Thymus (tissue), 11 donors: ENCODE measurements at regions not wholly inside any gene's neighbourhood (a gene's known extent, or its start where the extent isn't known, plus 50 kb on each side); places are given as distances from the start of the nearest gene placed in this dataset.

Experiments used
- DNase-seq, 9 donors: peaks; one replicate each; pipeline ENCODE4 v3.0.0-alpha.2; 2013; ENCODE audit warnings: low spot score in 9 of 9, low read depth in 6 of 9, missing footprints in 1 of 9
- H3K27ac ChIP-seq, 2 donors: one replicate each; pipeline ENCODE4 v1.5.1; 2013; ENCODE audit warnings: control low read depth in 1 of 2, low read depth in 1 of 2, low read length in 1 of 2, mild to moderate bottlenecking in 1 of 2, moderate library complexity in 1 of 2
- H3K27me3 ChIP-seq, 2 donors: one replicate each; pipeline ENCODE4 v1.5.1; 2013; ENCODE audit warnings: low read length in 1 of 2; ENCODE audit not compliant: control insufficient read depth in 2 of 2, insufficient read depth in 1 of 2
- H3K36me3 ChIP-seq, 2 donors: one replicate each; pipeline ENCODE4 v1.5.1; 2013; ENCODE audit warnings: low read length in 1 of 2, mild to moderate bottlenecking in 1 of 2, moderate library complexity in 1 of 2; ENCODE audit not compliant: control insufficient read depth in 2 of 2, insufficient read depth in 2 of 2
- H3K4me1 ChIP-seq, 2 donors: one replicate each; pipeline ENCODE4 v1.5.1; 2013; ENCODE audit warnings: low read length in 2 of 2; ENCODE audit not compliant: control insufficient read depth in 2 of 2, insufficient read depth in 2 of 2
- H3K4me3 ChIP-seq, 2 donors: one replicate each; pipeline ENCODE4 v1.5.1; 2013; ENCODE audit warnings: low read length in 2 of 2, control low read depth in 1 of 2, mild to moderate bottlenecking in 1 of 2
- H3K9me3 ChIP-seq, 2 donors: one replicate each; pipeline ENCODE4 v1.5.1; 2013; ENCODE audit warnings: low read length in 1 of 2, mild to moderate bottlenecking in 1 of 2; ENCODE audit not compliant: control insufficient read depth in 2 of 2, insufficient read depth in 1 of 2
- WGBS: extraction: QIAGEN DNeasy Blood & Tissue Kit; methylation state at CpG from one replicate; pipeline ENCODE4 v1.1.7; 2013; 5-methylcytosine and 5-hydroxymethylcytosine counted together
- donor health status: healthy.

DNA sequence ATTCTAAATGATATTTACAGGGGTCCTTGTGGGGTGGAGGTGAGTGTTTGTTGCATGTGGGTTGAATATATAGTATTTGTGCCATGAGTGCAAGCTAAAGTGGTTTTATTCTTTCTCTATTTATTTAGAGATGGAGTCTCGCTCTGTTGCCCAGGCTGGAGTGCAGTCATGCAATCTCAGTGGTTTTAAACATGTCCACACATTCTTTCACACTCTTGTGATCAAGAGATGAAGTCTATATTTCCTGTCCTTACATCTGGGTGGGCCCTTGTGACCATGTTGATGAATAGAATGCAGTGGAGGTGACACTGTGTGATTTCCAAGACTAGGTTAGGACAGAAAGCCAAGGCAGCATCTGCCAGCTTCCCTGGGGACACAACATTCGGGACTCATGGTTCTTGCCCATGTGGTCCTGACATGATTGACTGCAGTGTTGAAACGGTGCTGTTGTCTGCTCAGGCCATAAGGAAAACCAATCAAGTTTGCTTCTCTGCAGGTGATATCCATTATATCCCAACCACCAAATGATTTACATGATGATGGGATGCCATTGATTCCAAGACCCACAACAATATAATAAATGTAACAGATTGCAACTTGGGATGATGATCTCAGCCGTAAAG, 172.6 kb downstream of the SUDS3 start:
- DNase-seq, result no peak
- H3K4me3 ChIP-seq, result no peak overlapping the region
- 85% methylated on average over 4 of the region's 4 CpGs for WGBS
- no peaks in the 10 kb centered on the region for H3K27me3 ChIP-seq
- no peak overlapping the region for H3K27ac ChIP-seq
- no peaks in the 10 kb centered on the region for H3K4me1 ChIP-seq
- no peaks in the 10 kb centered on the region for H3K9me3 ChIP-seq
- no peaks in the 10 kb centered on the region for H3K36me3 ChIP-seq

DNA sequence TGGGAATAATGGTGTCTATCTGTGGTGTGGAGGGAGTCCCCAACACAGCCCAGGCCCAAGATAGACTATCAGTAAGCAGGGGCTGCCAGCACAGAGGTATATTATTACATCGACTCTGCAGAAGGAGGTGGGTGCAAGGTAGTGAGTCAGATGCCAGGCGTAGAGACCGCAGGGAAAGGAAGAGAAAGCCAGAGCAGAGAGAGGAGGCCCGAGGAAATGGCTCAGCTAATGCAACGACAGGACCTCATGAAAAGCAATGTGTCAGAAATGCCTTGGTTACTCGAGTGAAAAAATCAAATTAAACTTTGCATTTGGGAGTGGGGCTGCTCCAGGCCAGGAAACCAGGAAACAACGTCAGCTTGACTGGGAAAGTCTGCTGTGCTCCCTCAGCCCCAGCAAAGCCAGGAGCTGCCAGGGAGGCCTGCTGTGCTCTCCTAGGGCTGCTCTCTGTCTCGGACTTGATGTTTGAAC, 173.2 kb downstream of the SUDS3 start:
- H3K4me1 ChIP-seq, result no peaks in the 10 kb centered on the region
- WGBS, result 81% methylated on average over 8 of the region's 8 CpGs
- H3K27ac ChIP-seq, result no peak overlapping the region
- no peak overlapping the region for H3K4me3 ChIP-seq
- no peaks in the 10 kb centered on the region for H3K36me3 ChIP-seq
- no peak for DNase-seq
- H3K27me3 ChIP-seq, result no peaks in the 10 kb centered on the region
- no peaks in the 10 kb centered on the region for H3K9me3 ChIP-seq

DNA sequence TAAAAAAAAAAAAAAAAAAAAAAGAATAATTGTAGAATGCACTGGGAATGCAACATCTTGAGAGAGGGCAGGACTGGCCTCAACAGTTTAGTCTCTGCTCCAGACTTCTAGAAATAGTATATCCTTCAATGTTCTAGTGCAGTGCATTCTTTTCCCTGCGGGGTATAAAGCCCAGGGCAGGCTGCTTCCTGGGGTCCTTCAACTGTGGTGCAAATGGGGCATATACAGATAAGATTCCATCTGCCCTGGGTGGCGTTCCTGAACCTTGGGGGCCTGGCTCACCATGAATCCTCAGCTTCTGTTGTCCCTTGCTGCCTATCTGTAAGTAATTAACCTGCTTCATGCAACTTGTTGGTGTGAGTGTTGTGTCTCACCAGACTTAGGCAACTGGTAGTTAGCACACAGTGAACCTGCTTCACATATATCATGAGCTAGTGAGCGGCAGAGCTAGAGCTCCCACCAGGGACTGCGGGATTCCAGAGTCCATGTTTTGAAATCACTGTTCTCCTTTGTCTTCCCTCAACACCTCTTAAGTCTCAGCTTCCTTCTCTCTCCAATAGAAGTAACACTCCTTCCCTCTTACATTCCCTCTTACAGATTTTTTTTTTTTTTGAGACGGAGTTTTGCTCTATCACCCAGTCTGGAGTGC, 177.6 kb downstream of the SUDS3 start:
- no peaks in the 10 kb centered on the region for H3K36me3 ChIP-seq
- WGBS, result 73% methylated on average over 5 of the region's 5 CpGs
- H3K4me1 ChIP-seq, result no peaks in the 10 kb centered on the region
- no peaks in the 10 kb centered on the region for H3K27me3 ChIP-seq
- H3K9me3 ChIP-seq, result no peaks in the 10 kb centered on the region
- H3K27ac ChIP-seq, result no peak overlapping the region
- no peak for DNase-seq
- H3K4me3 ChIP-seq, result no peak overlapping the region

DNA sequence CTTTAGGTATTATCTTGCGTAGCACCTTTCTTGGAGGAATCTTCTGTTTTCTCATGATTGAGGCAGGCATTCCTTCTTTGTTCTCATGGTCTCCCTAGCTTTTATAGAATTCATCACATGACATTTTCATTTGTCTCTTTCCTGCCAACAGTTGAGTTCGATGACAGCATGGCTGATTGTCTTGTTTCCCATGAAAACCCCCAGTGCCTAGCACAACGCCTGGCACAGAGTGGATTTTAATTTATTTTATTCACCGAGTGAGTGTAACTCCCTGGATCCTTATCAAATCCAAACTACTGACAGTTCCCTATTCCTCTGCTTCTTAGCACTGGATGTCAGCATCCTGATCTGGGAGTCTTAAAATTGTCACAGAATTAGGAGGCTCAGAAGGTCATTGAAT, 182.6 kb downstream of the SUDS3 start:
- no peaks in the 10 kb centered on the region for H3K27me3 ChIP-seq

DNA sequence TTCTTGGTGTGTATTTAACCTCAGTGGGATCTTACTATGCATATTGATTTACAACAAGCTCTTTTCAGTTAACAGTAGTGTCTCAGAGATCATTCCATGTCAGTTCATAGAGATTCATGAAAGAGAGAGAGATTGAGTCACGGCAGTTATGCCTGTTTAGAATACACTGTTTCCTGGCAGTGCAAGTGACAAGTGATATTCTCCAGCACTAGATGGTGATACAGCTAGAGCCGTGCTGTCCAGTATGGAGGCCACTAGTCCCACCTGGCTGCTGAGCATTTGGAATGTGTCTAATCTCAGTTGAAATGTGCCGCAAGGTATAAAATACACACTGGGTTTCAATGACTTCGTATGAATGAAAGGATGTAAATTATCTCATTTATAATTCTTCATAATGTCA, 184.4 kb downstream of the SUDS3 start:
- H3K36me3 ChIP-seq, result no peaks in the 10 kb centered on the region
- no peaks in the 10 kb centered on the region for H3K4me1 ChIP-seq
- H3K27ac ChIP-seq, result no peak overlapping the region
- DNase-seq, result no peak
- WGBS, result 78% methylated on average over 4 of the region's 4 CpGs
- H3K4me3 ChIP-seq, result no peak overlapping the region
- H3K9me3 ChIP-seq, result no peaks in the 10 kb centered on the region
- H3K27me3 ChIP-seq, result no peaks in the 10 kb centered on the region

More for the DNA sequence above, 182.6 kb downstream of the SUDS3 start:
- Histone ChIP-seq H3K27ac (no peak overlapping the region), H3K4me3 (no peak overlapping the region), H3K4me1 (no peaks in the 10 kb centered on the region), H3K36me3 (no peaks in the 10 kb centered on the region), H3K9me3 (no peaks in the 10 kb centered on the region)
- 94% methylated on average over 4 of the region's 4 CpGs for WGBS
- no peak for DNase-seq

DNA sequence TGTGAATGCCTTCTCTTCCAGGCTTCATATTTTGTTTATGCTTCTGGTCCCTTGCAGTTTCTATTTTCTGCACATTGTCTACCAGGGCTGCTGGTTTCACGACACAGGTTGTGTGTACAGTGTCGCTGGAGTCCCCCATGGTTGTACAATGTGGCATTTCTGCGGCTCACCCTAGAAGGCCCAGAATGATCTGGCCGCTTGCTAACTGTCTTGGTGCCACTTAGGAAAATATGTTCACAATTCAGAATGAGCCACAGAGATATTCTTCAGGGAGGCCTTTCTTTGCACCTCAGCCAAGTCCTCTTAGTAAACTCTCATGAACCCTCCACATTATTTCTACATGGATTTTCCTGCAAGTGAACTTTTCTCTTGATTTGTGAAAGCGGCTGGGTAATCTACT, 195.4 kb downstream of the SUDS3 start:
- Histone ChIP-seq H3K9me3 (no peaks in the 10 kb centered on the region), H3K27ac (no peak overlapping the region), H3K4me1 (no peaks in the 10 kb centered on the region), H3K27me3 (no peaks in the 10 kb centered on the region), H3K4me3 (no peak overlapping the region), H3K36me3 (no peaks in the 10 kb centered on the region)
- 93% methylated on average over 5 of the region's 5 CpGs for WGBS
- no peak for DNase-seq

DNA sequence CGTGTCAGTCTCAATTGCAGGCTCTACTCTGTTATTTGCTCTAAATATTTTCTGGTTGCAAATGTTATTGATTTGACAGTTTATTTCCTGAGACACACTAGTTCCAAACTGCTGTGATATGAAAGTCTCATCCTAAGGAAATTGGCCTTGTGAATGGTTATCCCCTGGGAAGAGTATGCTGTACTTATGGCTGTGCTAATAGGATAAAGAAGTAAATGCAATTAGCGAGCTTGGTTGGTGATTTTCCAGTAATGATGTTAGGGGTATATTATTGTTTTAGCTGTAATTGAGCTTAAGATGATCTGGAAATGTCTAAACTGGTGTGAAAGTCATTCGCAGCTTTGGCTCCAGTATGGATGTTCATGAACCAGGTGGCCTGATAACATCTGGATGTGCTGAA, 197.9 kb downstream of the SUDS3 start:
- Histone ChIP-seq H3K27me3 (no peaks in the 10 kb centered on the region), H3K9me3 (no peaks in the 10 kb centered on the region), H3K36me3 (no peaks in the 10 kb centered on the region), H3K27ac (no peak overlapping the region), H3K4me1 (no peaks in the 10 kb centered on the region), H3K4me3 (no peak overlapping the region)
- WGBS, result 89% methylated on average over 3 of the region's 3 CpGs
- no peak for DNase-seq

DNA sequence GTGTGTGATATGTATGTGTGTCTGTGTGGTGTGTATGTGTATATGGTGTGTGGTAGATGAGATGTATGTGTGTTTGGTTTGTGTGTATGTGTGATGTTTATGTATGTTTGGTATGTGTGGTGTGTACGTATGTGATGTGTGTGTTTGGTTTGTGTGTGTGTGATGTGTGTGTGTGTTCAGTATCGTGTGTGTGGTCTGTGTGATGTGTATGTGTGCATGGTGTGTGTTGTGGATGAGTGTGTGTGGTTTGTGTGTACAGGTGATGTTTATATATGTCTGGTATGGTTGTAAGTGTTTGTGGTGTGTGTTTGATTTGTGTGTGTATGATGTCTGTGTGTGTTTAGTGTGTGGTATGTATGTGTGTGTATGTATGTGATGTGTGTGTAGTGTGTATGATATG, 199.4 kb downstream of the SUDS3 start:
- H3K4me1 ChIP-seq, result no peaks in the 10 kb centered on the region
- no peaks in the 10 kb centered on the region for H3K27me3 ChIP-seq
- DNase-seq, result no peak
- no peaks in the 10 kb centered on the region for H3K9me3 ChIP-seq
- no peak overlapping the region for H3K4me3 ChIP-seq
- 87% methylated on average over 2 of the region's 2 CpGs for WGBS
- H3K36me3 ChIP-seq, result no peaks in the 10 kb centered on the region
- H3K27ac ChIP-seq, result no peak overlapping the region

DNA sequence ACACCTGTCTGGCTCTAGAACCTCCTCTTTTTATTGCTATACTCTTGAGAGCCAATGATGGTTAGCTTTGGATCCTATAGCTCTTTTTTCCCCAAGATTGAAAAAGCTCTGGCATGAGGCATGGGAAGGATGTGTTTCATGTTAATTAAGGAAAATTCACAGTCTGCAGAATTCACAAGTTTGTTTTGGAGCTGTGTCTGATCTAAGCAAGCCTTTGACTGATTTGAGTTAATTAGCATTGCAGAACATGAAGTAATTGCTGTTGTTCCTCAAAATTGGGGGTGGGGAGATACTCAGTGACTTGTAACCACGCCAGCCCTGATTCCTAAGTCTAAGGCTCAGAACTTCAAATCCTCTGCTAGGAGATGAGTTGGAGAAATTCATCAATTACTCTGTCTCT, 205.0 kb downstream of the SUDS3 start:
- WGBS, result 61% methylated on average over 1 of the region's 1 CpG
- no peaks in the 10 kb centered on the region for H3K27me3 ChIP-seq
- DNase-seq, result no peak

More for the DNA sequence above, 205.0 kb downstream of the SUDS3 start:
- Histone ChIP-seq H3K36me3 (no peaks in the 10 kb centered on the region), H3K4me3 (no peak overlapping the region), H3K4me1 (no peaks in the 10 kb centered on the region), H3K9me3 (no peaks in the 10 kb centered on the region), H3K27ac (no peak overlapping the region)
